Kidney epithelial cell (primary cell): ENCODE measurements at regions not wholly inside any gene's neighbourhood (a gene's known extent, or its start where the extent isn't known, plus 50 kb on each side); places are given as distances from the start of the nearest gene placed in this dataset.

Experiments
- DNase-seq: peaks from one replicate; pipeline ENCODE4 v3.0.0-alpha.2; 2010; ENCODE audit warnings: low read depth
- H3K27me3 ChIP-seq: 2 replicates; pipeline ENCODE4 v1.6.0; 2011; ENCODE audit warnings: low read length; ENCODE audit not compliant: control insufficient read depth, insufficient read depth
- H3K36me3 ChIP-seq: 2 replicates; pipeline ENCODE4 v1.5.1; 2011; ENCODE audit warnings: low read length; ENCODE audit not compliant: control insufficient read depth, insufficient read depth
- H3K4me3 ChIP-seq: 2 replicates; pipeline ENCODE4 v1.5.1; 2011; ENCODE audit warnings: low read depth, mild to moderate bottlenecking, control low read depth, low read length
- TF ChIP-seq, protein P1 (sequence below): IDR thresholded peaks from 2 replicates; pipeline ENCODE4 v1.5.1; 2011; ENCODE audit warnings: mild to moderate bottlenecking, moderate library complexity, low read length, control low read depth, inconsistent platforms; ENCODE audit not compliant: insufficient read depth, poor library complexity, severe bottlenecking

GRCh38 chr15:38079236-38079635, 144.8 kb downstream of the TMCO5A start:
- TF ChIP-seq, protein P1, sequence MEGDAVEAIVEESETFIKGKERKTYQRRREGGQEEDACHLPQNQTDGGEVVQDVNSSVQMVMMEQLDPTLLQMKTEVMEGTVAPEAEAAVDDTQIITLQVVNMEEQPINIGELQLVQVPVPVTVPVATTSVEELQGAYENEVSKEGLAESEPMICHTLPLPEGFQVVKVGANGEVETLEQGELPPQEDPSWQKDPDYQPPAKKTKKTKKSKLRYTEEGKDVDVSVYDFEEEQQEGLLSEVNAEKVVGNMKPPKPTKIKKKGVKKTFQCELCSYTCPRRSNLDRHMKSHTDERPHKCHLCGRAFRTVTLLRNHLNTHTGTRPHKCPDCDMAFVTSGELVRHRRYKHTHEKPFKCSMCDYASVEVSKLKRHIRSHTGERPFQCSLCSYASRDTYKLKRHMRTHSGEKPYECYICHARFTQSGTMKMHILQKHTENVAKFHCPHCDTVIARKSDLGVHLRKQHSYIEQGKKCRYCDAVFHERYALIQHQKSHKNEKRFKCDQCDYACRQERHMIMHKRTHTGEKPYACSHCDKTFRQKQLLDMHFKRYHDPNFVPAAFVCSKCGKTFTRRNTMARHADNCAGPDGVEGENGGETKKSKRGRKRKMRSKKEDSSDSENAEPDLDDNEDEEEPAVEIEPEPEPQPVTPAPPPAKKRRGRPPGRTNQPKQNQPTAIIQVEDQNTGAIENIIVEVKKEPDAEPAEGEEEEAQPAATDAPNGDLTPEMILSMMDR, result no peak
- Histone ChIP-seq H3K4me3 (no peak overlapping the region), H3K27me3 (no peaks in the 10 kb centered on the region), H3K36me3 (no peaks in the 10 kb centered on the region)
- DNase-seq, result no peak

DNA sequence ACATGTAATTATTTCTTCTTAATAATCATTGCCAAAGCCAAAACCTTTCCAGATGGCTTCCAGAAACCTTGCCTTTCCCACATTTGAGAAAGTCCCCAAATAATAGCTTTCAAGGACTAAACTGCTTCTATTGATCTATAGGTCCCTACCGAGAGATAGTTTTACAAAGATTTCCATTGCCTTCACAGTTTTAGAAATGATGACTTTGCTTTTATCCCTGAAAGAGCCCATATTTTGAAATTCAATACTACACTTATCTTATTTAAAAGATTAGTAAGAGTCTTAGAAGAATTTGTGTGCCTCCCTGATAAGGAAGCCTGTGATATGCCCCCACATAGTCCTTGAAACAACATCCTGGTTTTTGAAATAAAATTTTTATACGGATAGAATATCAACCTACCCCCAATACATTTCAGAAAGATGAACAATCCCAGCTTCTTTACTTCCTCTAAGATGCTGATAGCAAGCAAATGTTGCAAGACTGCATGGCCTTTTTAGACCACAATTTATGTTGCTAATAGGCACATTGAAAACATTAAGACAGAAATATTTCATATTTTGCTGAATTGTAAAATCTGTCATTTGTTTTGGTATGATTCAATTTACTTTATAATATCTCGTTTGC, 146.3 kb downstream of the TMCO5A start:
- Histone ChIP-seq H3K36me3 (no peaks in the 10 kb centered on the region), H3K4me3 (no peak overlapping the region), H3K27me3 (no peaks in the 10 kb centered on the region)
- TF ChIP-seq, protein P1, result no peak
- no peak for DNase-seq

GRCh38 chr15:38084289-38084688, 149.8 kb downstream of the TMCO5A start:
- H3K27me3 ChIP-seq, result no peaks in the 10 kb centered on the region
- no peak overlapping the region for H3K4me3 ChIP-seq
- no peak for DNase-seq

GRCh38 chr15:38085114-38085513, 150.7 kb downstream of the TMCO5A start:
- Histone ChIP-seq H3K4me3 (no peak overlapping the region), H3K27me3 (no peaks in the 10 kb centered on the region), H3K36me3 (no peaks in the 10 kb centered on the region)
- no peak for DNase-seq
- TF ChIP-seq, protein P1, result no peak

More at GRCh38 chr15:38084289-38084688, 149.8 kb downstream of the TMCO5A start:
- TF ChIP-seq, protein P1, result no peak
- H3K36me3 ChIP-seq, result no peaks in the 10 kb centered on the region

DNA sequence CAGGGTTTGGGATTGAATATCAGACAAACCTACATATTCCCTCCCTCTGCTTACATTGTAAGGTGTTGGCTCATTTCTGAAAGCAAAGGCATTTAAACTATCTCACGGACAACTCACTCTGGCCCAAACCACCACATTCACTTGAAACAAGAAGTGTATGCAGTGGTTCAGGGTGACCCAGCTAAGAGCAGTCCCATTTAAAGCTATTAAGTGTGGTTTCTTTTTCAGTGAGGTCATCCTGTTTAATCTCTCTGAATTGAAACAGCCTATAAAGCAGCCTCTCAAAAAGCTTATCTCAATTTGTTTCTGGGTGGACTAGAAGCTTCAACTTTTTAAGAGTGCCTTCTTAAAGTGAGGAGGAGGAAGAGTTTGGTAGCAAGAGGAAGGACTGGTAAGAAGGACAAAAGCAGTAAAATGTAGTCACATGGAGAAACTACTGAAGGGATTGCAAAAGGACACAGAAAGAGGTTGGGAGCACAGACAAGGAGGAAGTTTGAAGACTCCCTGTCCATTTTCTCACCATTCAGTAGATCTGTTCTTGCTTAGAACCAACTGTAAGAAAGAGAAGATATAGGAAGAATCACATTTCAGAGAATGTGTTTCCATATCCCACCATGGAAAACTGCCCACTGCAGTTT, 151.6 kb downstream of the TMCO5A start:
- Histone ChIP-seq H3K36me3 (no peaks in the 10 kb centered on the region), H3K27me3 (no peaks in the 10 kb centered on the region), H3K4me3 (no peak overlapping the region)
- no peak for DNase-seq
- TF ChIP-seq, protein P1, result no peak

GRCh38 chr15:38086611-38087010, 152.2 kb downstream of the TMCO5A start:
- Histone ChIP-seq H3K27me3 (no peaks in the 10 kb centered on the region), H3K36me3 (no peaks in the 10 kb centered on the region), H3K4me3 (no peak overlapping the region)
- TF ChIP-seq, protein P1, result no peak
- DNase-seq, result no peak
